NT2/D1 (cell line): ENCODE measurements at regions not wholly inside any gene's neighbourhood (a gene's known extent, or its start where the extent isn't known, plus 50 kb on each side); places are given as distances from the start of the nearest gene placed in this dataset.

Experiments
- DNase-seq: peaks from one replicate; pipeline ENCODE4 v3.0.0-alpha.2; 2011; ENCODE audit warnings: low read depth, low spot score
- H3K27me3 ChIP-seq: 2 replicates; pipeline ENCODE4 v1.6.0; 2011; ENCODE audit warnings: mild to moderate bottlenecking; ENCODE audit not compliant: insufficient read length, insufficient read depth
- H3K36me3 ChIP-seq: 2 replicates; pipeline ENCODE4 v1.6.1; 2011; ENCODE audit warnings: mild to moderate bottlenecking, low read length, mixed read lengths; ENCODE audit not compliant: insufficient read depth, insufficient read length
- H3K4me1 ChIP-seq: 2 replicates; pipeline ENCODE4 v1.5.1; 2011; ENCODE audit not compliant: insufficient read depth, insufficient read length
- H3K4me3 ChIP-seq: 2 replicates; pipeline ENCODE4 v1.5.1; 2011; ENCODE audit warnings: low read depth; ENCODE audit not compliant: insufficient read length
- H3K9ac ChIP-seq: 2 replicates; pipeline ENCODE4 v1.6.0; 2011; ENCODE audit warnings: low read depth; ENCODE audit not compliant: insufficient read length
- H3K9me3 ChIP-seq: 2 replicates; pipeline ENCODE4 v1.5.1; 2011; ENCODE audit warnings: mild to moderate bottlenecking, low read length; ENCODE audit not compliant: insufficient read depth
- SUZ12 ChIP-seq: IDR thresholded peaks from 2 replicates; pipeline ENCODE4 v1.6.1; 2011; ENCODE audit not compliant: insufficient read length, insufficient read depth; ENCODE audit errors: extremely low read depth
- YY1 ChIP-seq: IDR thresholded peaks from 2 replicates; pipeline ENCODE4 v1.6.1; 2011; ENCODE audit not compliant: insufficient read length, insufficient read depth
- ZNF274 ChIP-seq: IDR thresholded peaks from 2 replicates; pipeline ENCODE4 v1.6.1; 2011; ENCODE audit warnings: mild to moderate bottlenecking, low read depth, low read length

- TF ChIP-seq YY1: no peak
- no peak for TF ChIP-seq SUZ12
- no peak for TF ChIP-seq ZNF274
- Histone ChIP-seq H3K4me3 (no peak overlapping the region), H3K36me3 (no peaks in the 10 kb centered on the region), H3K9ac (no peak overlapping the region), H3K9me3 (no peaks in the 10 kb centered on the region), H3K27me3 (no peaks in the 10 kb centered on the region), H3K4me1 (no peaks in the 10 kb centered on the region)
- DNase-seq: no peak
These were observed 1139.1 kb downstream of the AACS start for GRCh38 chr12:126204326-126204725.

- Histone ChIP-seq H3K36me3 (no peaks in the 10 kb centered on the region), H3K4me3 (no peak overlapping the region), H3K9me3 (no peaks in the 10 kb centered on the region), H3K27me3 (no peaks in the 10 kb centered on the region), H3K9ac (no peak overlapping the region), H3K4me1 (no peaks in the 10 kb centered on the region)
- no peak for DNase-seq
- no peak for TF ChIP-seq SUZ12
- no peak for TF ChIP-seq YY1
- TF ChIP-seq ZNF274: no peak
These were observed 1144.8 kb downstream of the AACS start for GRCh38 chr12:126210026-126210425.

GRCh38 chr12:126210448-126210847, 1145.2 kb downstream of the AACS start:
- TF ChIP-seq ZNF274: no peak
- TF ChIP-seq YY1: no peak
- TF ChIP-seq SUZ12: no peak
- no peak overlapping the region for H3K4me3 ChIP-seq

GRCh38 chr12:126212824-126213223, 1147.6 kb downstream of the AACS start:
- no peaks in the 10 kb centered on the region for H3K4me1 ChIP-seq
- H3K9me3 ChIP-seq: no peaks in the 10 kb centered on the region
- TF ChIP-seq YY1 (no peak), ZNF274 (no peak), SUZ12 (no peak)
- H3K9ac ChIP-seq: no peak overlapping the region
- no peaks in the 10 kb centered on the region for H3K36me3 ChIP-seq
- no peaks in the 10 kb centered on the region for H3K27me3 ChIP-seq
- no peak for DNase-seq
- H3K4me3 ChIP-seq: no peak overlapping the region

More at GRCh38 chr12:126210448-126210847, 1145.2 kb downstream of the AACS start:
- no peaks in the 10 kb centered on the region for H3K4me1 ChIP-seq
- no peak overlapping the region for H3K9ac ChIP-seq
- no peaks in the 10 kb centered on the region for H3K9me3 ChIP-seq
- no peaks in the 10 kb centered on the region for H3K36me3 ChIP-seq
- no peak for DNase-seq
- H3K27me3 ChIP-seq: no peaks in the 10 kb centered on the region

- H3K4me3 ChIP-seq: no peak overlapping the region
- H3K4me1 ChIP-seq: no peaks in the 10 kb centered on the region
- no peak for TF ChIP-seq SUZ12
- TF ChIP-seq YY1: no peak
- TF ChIP-seq ZNF274: no peak
- H3K9ac ChIP-seq: no peak overlapping the region
- no peaks in the 10 kb centered on the region for H3K9me3 ChIP-seq
- no peaks in the 10 kb centered on the region for H3K36me3 ChIP-seq
- DNase-seq: no peak
- H3K27me3 ChIP-seq: no peaks in the 10 kb centered on the region
These were observed 1153.5 kb downstream of the AACS start for GRCh38 chr12:126218697-126219096.

- DNase-seq: no peak
- Histone ChIP-seq H3K4me3 (no peak overlapping the region), H3K27me3 (no peaks in the 10 kb centered on the region), H3K4me1 (no peaks in the 10 kb centered on the region), H3K9me3 (no peaks in the 10 kb centered on the region), H3K9ac (no peak overlapping the region), H3K36me3 (no peaks in the 10 kb centered on the region)
- TF ChIP-seq ZNF274 (no peak), SUZ12 (no peak), YY1 (no peak)
These were observed 1153.9 kb downstream of the AACS start for GRCh38 chr12:126219139-126219538.

- no peak for TF ChIP-seq SUZ12
- no peak for TF ChIP-seq ZNF274
- TF ChIP-seq YY1: no peak
- no peak overlapping the region for H3K4me3 ChIP-seq
- DNase-seq: no peak
- no peaks in the 10 kb centered on the region for H3K4me1 ChIP-seq
- no peaks in the 10 kb centered on the region for H3K27me3 ChIP-seq
- no peaks in the 10 kb centered on the region for H3K9me3 ChIP-seq
- no peak overlapping the region for H3K9ac ChIP-seq
- H3K36me3 ChIP-seq: no peaks in the 10 kb centered on the region
These were observed 1154.5 kb downstream of the AACS start for GRCh38 chr12:126219654-126220279.

- Histone ChIP-seq H3K27me3 (no peaks in the 10 kb centered on the region), H3K9ac (no peak overlapping the region), H3K4me3 (no peak overlapping the region), H3K4me1 (no peaks in the 10 kb centered on the region), H3K36me3 (no peaks in the 10 kb centered on the region), H3K9me3 (0 out of 2 replicates have a peak, but pooled peaks cover 5% of the 10 kb centered on the region)
- DNase-seq: no peak
- TF ChIP-seq ZNF274: no peak
- no peak for TF ChIP-seq YY1
- TF ChIP-seq SUZ12: no peak
These were observed 1158.8 kb downstream of the AACS start for GRCh38 chr12:126224032-126224431.
